Peyer's patch (tissue), 4 donors: ENCODE measurements at regions not wholly inside any gene's neighbourhood (a gene's known extent, or its start where the extent isn't known, plus 50 kb on each side); places are given as distances from the start of the nearest gene placed in this dataset.

Experiments used
- CTCF ChIP-seq, 6 experiments: fragments of 450-650 bp in 4 of 6; fragments of 200-600 bp in 2 of 6; sonication (generic) in 1 of 6; IDR thresholded peaks; one replicate each; pipeline ENCODE4 v1.5.1; 2017 to 2019; ENCODE audit warnings: antibody characterized with exemption in 6 of 6, mild to moderate bottlenecking in 3 of 6, moderate library complexity in 1 of 6
- POLR2A ChIP-seq, 2 donors: fragments of 450-650 bp; IDR thresholded peaks; one replicate each; pipeline ENCODE4 v1.5.1; 2017; ENCODE audit warnings: antibody characterized with exemption in 2 of 2, mild to moderate bottlenecking in 2 of 2, moderate library complexity in 2 of 2

- no peak for TF ChIP-seq CTCF (IDR thresholded peaks at IDR 0.05)
- TF ChIP-seq POLR2A (IDR thresholded peaks at IDR 0.05) = no peak
Observed at GRCh38 chr4:145338568-145338967, 143.1 kb upstream of the SMAD1 start.
